ENCODE measurements at regions not wholly inside any gene's neighbourhood (a gene's known extent, or its start where the extent isn't known, plus 50 kb on each side); places are given as distances from the start of the nearest gene placed in this dataset.

- TF ChIP-seq CTCF (IDR thresholded peaks at IDR 0.05) (no peak), POLR2AphosphoS5 (IDR thresholded peaks at IDR 0.05) (no peak)
Observed at GRCh38 chr17:68182940-68183551, 64.8 kb upstream of the AMZ2 start.
